NCI-H345 treated with DMSO at 0.1 percent for 48 hours (cell line): ENCODE measurements at regions not wholly inside any gene's neighbourhood (a gene's known extent, or its start where the extent isn't known, plus 50 kb on each side); places are given as distances from the start of the nearest gene placed in this dataset.
"Not testable (repeated sequence)": the region's sequence is repeated elsewhere in the genome, so short reads cannot be mapped to it uniquely, and the experiment has no call there.

Experiments
- DNase-seq: peaks from one replicate; lab custom pipeline; 2025; ENCODE audit not compliant: unreplicated experiment; lab: John Stamatoyannopoulos, UW

DNA sequence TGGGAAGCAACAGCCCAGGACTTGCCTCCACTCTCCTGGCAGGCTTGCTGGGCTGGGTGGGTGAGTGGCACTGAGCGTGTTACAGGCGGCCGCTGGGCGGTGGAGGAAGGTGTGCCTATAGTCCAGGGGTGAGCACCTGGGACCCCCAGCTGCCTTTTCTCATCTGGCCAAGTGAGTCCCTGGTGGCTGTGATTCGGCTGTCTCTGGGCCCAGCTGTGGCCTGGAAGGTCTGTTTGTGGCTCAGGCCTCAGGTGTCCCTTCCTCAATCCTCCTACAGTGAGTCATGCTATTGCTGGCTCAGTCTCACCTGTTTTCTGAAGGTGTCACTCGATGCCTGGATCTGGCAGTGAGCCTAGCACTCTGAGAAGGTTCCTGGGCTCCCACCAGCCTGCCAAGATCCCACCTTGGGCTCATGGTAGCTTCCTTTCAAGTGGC lies 564.2 kb downstream of the PTPRU start:
- no peak for DNase-seq

GRCh38 chr1:29800120-29800519 lies 563.8 kb downstream of the PTPRU start:
- DNase-seq: no peak

DNA sequence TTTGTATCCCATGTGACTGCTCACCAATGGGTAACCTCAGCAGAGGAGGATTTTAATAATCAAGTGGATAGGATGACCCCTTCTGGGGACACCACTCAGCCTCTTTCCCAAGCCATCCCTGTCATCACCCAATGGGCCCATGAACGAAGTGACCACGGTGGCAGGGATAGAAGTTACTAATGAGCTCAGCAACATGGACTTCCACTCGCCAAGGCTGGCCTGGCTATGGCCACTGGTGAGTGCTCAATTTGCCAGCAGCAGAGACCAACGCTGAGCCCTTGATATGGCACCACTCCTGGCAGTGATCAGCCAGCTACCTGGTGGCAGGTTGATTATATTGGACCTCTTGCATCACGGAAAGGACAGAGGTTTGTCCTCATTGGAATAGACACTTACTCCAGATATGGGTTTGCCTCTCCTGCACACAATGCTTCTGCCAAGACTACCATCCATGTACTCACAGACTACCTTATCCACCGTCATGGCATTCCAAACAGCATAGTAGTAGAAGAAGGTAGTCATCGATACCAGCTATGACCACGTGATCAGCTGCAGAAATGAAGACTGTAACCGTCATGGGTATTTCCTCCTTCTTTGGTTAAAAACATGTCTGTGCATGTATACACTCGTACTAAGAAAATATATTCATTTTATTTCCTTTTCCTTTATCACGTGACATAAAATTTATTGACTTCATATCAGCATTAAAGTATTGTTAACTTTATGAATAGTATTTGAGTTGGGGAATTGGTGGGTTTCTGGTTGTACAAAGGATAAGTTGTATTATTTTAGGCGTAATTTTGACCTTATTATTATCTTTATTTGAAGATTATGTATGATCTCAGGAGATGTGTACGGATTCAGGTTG lies 562.6 kb downstream of the PTPRU start:
- DNase-seq: no peak

DNA sequence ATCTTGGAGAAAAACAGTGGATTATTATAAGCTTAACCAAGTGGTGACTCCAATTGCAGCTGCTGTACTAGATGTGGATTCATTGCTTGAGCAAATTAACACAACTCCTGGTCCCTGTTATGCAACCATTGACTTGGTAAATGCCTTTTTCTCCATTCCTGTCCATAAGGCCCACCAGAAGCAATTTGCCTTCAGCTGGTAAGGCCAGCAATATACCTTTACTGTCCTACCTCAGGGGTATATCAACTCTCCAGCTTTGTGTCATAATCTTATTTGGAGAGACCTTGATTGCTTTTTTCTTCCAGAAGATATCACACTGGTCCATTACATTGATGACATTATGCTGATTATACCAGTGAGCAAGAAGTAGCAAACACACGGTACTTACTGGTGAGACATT lies 560.8 kb downstream of the PTPRU start:
- not testable (repeated sequence) for DNase-seq

- not testable (repeated sequence) for DNase-seq
Measured at GRCh38 chr1:29795965-29796364, 559.6 kb downstream of the PTPRU start.

DNA sequence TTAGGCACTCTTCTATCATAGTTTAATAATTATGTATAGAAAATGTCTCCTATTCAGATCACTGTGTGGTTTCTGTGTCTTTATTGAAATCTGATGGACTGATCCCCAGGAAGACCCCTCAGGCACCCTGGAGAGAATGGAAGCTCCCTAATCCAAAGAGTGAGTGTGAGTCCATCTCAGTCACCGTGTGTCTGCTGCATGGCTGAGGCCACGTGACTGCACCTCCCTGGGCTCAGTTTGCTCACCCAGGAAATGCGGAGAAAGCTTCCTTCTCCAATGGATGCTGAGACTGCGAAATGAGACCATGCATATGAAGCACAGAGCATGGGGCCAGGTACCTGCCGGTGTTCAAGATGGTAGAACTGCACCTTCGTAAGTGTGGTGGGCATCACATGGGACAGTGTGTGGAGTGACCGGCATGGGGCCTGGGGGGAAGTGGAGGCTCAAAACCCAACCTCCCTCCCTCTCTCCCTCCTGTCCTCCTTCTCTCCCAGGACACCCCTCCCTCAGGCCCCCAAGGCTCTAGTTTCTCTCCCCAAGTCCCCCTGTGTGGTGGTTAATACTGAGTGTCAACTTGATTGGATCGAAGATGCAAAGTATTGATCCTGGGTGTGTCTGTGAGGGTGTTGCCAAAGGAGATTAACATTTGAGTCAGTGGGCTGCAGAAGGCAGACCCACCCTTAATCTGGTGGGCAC lies 557.5 kb downstream of the PTPRU start:
- no peak for DNase-seq

- peak; percentile 63 for DNase-seq
Measured at GRCh38 chr1:29793101-29793546, 556.8 kb downstream of the PTPRU start.

GRCh38 chr1:29789910-29790247 lies 553.6 kb downstream of the PTPRU start:
- no peak for DNase-seq

GRCh38 chr1:29789221-29789909 lies 553.0 kb downstream of the PTPRU start:
- no peak for DNase-seq

- no peak for DNase-seq
Measured at GRCh38 chr1:29786791-29787732, 550.7 kb downstream of the PTPRU start.

GRCh38 chr1:29786195-29786594 lies 549.9 kb downstream of the PTPRU start:
- DNase-seq: no peak

GRCh38 chr1:29785554-29785953 lies 549.2 kb downstream of the PTPRU start:
- DNase-seq: no peak

GRCh38 chr1:29785137-29785527 lies 548.8 kb downstream of the PTPRU start:
- no peak for DNase-seq

- no peak for DNase-seq
Measured at GRCh38 chr1:29784276-29785136, 548.2 kb downstream of the PTPRU start.

DNA sequence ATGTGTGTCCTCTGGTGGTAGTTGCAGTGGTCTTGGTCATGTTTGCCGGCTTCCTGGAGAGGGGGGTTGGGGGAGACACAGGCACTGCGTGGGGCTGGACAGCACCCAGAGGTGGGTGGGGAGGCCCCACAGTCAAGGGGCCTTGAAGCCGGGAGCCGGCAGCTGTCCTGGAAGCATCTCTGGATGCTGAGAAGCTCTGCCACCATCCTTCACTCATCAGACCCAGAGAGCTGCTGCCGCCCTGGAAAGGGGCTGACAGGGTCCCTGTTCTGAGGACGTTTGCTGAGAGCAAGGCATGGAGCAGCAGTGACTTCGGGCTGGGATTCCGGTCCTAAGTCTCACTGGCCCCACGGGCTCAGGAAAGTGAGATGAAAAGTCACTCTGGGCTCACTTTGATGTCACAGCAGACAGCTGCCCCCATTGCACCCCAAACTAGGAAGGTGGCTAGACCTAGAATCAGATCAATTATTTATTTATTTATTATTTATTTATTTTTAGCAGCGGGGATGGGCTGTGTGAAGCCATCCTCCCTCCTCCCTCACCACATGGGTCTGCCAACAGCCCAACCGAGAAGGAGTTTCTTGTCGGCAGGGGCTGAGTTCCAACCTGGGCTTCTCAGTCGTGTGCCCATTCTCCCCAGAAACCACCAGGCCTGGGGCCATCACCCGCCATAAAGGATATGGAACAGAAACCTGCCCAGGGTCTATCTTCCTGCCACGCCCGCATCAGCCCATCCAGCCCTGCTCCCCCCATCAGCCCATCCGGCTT lies 547.4 kb downstream of the PTPRU start:
- no peak for DNase-seq

GRCh38 chr1:29782846-29783507 lies 546.7 kb downstream of the PTPRU start:
- DNase-seq: no peak

GRCh38 chr1:29779146-29779545 lies 542.8 kb downstream of the PTPRU start:
- no peak for DNase-seq

DNA sequence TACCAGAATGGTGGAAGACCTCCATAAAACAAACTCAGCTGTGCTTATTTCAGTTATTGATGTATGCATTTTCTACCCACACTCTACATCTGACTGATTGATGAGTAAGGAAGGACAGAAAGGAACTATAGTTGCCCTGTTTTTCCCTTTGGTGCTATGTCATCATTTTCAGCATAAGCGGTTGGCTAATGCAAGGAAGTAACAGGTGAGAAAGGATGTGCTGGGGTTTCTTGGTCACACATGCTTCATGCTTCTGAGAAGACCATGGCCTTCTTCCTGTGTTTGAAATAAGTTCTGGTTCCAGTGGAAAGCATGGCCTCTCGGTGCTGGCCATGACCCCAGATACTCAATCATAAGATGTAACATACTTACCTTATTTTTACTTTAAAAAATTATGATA lies 541.2 kb downstream of the PTPRU start:
- DNase-seq: no peak
